LNCaP clone FGC (cell line): ENCODE measurements at regions not wholly inside any gene's neighbourhood (a gene's known extent, or its start where the extent isn't known, plus 50 kb on each side); places are given as distances from the start of the nearest gene placed in this dataset.

Source experiments
- DNase-seq: peaks from one replicate; pipeline ENCODE4 v3.0.0-alpha.2; 2011; ENCODE audit warnings: low read depth
- H3K4me3 ChIP-seq: 2 replicates; pipeline ENCODE4 v1.5.1; 2011; ENCODE audit warnings: mild to moderate bottlenecking, low read depth, low read length, control low read depth
- TF ChIP-seq, protein P1 (sequence below): IDR thresholded peaks from 2 replicates; pipeline ENCODE4 v1.5.1; 2012; ENCODE audit warnings: mild to moderate bottlenecking; ENCODE audit not compliant: control insufficient read depth, insufficient read depth; ENCODE audit errors: extremely low read depth

DNA sequence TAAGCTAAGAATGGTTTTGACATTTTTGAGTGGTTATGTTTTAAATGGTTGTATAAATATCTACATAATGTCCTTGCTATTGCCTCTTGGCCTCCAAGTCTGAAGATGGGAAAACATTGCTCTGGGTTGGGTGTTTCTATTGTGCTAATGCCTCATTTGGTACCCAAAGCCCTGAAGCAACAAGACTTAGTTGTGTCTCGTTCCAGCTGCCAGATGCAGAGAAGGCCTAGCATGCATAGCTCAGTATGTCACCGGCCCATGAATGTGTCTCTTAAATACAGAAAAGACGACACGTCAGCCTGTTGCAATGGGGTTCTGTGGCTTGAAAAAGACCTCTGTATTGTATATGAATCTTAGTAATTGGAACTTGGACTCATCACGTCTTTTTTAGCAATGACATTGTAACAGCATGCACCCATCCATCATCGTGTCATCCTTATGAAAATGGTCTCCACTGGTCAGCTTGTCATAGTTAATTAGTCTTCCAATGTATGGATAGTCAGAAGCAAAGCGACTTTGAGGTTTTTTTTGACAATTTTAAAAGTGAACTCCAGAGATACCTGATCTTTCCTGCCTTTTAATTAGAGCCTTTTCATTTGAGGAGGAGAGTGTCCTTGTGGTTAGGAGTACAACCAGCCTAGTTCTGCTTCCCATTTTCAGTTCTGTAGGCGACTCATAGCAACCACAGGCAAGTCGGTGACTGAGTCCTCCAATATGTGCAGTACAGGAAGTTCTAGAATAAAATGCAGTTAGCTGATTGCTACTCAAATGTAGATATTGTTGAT is 126.4 kb upstream of the GATB start:
- TF ChIP-seq, protein P1, sequence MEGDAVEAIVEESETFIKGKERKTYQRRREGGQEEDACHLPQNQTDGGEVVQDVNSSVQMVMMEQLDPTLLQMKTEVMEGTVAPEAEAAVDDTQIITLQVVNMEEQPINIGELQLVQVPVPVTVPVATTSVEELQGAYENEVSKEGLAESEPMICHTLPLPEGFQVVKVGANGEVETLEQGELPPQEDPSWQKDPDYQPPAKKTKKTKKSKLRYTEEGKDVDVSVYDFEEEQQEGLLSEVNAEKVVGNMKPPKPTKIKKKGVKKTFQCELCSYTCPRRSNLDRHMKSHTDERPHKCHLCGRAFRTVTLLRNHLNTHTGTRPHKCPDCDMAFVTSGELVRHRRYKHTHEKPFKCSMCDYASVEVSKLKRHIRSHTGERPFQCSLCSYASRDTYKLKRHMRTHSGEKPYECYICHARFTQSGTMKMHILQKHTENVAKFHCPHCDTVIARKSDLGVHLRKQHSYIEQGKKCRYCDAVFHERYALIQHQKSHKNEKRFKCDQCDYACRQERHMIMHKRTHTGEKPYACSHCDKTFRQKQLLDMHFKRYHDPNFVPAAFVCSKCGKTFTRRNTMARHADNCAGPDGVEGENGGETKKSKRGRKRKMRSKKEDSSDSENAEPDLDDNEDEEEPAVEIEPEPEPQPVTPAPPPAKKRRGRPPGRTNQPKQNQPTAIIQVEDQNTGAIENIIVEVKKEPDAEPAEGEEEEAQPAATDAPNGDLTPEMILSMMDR = no peak
- no peak for DNase-seq
- H3K4me3 ChIP-seq = no peak overlapping the region

- TF ChIP-seq, protein P1 = no peak
- no peak overlapping the region for H3K4me3 ChIP-seq
- no peak for DNase-seq
Observed at GRCh38 chr4:151885123-151885522, 124.3 kb upstream of the GATB start.

DNA sequence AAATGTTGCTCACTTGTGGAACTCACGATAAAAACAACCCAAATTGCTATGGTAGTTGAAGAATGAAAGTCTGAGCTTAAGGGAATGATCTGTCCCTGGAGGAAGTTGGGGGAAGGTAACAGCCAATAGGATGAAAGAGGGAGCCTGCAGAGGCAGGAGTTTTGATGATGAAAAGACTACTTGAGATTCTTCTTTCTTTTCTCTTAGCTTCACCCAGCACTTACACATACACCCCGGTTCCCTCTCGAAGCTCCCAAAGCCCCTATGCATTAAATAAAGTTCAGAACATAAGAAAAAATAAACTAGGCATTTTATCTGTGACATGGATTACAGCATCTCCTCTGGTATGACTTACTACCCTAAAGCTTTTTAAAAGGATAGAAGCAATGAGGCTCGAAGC is 122.9 kb upstream of the GATB start:
- H3K4me3 ChIP-seq = no peak overlapping the region
- no peak for DNase-seq
- TF ChIP-seq, protein P1 = no peak

DNA sequence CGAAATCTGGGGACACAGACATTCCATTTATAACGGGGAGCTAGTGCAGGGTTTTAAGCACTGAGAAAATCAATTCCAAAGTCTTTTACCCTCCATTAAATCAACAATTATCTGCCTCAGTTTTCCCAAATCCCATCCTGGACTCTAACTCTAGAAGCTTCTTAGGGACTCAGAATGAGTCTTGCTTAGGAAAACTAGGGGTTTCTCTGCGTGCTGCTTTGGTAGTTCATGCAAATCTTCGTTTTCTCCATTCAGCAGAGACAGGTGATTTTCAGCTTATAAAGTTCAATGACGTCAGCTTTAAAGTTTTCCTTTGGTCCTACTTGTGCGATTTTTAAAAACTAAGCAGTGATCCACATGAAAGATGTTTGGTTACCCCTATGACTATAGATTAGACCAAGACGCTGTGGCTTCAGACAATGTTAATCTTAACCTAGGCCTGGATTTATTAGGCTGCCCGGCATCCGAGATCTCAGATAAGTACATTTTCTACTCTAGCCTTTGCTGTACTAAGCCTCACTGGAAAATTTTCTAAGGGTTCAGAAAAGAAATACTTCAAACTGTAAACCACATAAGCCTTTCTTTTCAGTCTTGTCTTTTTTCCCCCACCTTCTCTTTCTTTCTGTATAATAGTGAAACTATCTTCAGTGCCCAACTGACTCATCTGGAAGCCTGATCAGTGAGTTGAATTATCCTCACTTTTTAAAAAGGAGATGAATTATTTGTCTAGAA is 121.4 kb upstream of the GATB start:
- TF ChIP-seq, protein P1 = no peak
- H3K4me3 ChIP-seq = no peak overlapping the region
- no peak for DNase-seq

DNA sequence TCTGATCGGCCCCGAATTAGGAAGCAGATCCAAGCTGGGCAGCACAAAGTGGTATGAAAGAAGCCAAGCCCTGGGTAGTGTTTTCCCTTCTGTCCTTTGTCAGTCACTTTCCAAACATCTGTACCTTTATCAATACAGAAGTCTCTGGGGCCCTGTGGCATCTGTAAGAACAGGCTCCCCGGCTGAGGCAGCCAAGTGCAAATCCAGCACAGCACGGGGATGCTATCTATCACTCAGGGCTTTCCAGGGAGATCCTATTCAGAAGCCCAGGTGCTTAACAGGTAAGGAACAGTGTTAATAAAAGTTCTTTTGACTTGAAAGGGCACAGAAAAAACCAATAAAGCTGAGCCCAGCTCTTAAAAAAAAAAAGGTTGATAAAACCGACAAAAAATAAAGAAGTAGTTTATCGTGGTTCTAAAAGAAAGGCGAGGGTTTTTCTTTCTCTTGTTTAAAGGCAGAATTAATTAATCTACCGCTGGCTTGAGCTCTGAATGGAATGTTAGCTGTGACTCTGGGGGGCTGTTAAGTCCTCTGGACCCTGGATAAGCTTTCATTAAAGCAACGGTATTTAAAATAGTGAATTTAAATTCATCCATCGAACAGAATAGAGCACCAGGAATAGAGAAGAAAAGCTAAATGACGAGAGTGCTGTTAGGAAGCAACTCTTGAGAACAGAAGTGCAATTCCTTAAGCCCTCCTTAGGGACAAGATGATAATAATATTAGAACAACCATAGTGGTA is 119.1 kb upstream of the GATB start:
- no peak for DNase-seq
- TF ChIP-seq, protein P1 = no peak
- H3K4me3 ChIP-seq = no peak overlapping the region

- TF ChIP-seq, protein P1 = no peak
- H3K4me3 ChIP-seq = no peak overlapping the region
- DNase-seq = no peak
Observed at GRCh38 chr4:151876381-151876988, 115.7 kb upstream of the GATB start.
